ENCODE measurements at regions not wholly inside any gene's neighbourhood (a gene's known extent, or its start where the extent isn't known, plus 50 kb on each side); places are given as distances from the start of the nearest gene placed in this dataset.
"Not testable (repeated sequence)": the region's sequence is repeated elsewhere in the genome, so short reads cannot be mapped to it uniquely, and the experiment has no call there.

GRCh38 chr3:182651461-182651860 lies 141.8 kb upstream of the ATP11B start:
- FAIRE-seq (no peak), DNase-seq (ENCODE audit: low read depth, low spot score) (no peak)
- Histone ChIP-seq H2AFZ (ENCODE audit: low read depth, low read length) (no peak overlapping the region), H4K20me1 (replicated peaks; ENCODE audit: control insufficient read depth, extremely low read depth, insufficient read depth, low read length) (no peaks in the 10 kb centered on the region), H3K9me1 (replicated peaks; ENCODE audit: control insufficient read depth, extremely low read depth, insufficient read depth, low read length) (no peaks in the 10 kb centered on the region), H3K27me3 (ENCODE audit: control insufficient read depth in 2 of 2, insufficient read depth in 2 of 2, low read length in 2 of 2) (no peaks in the 10 kb centered on the region), H3K4me1 (ENCODE audit: control insufficient read depth, extremely low read depth, insufficient read depth, low read length) (no peaks in the 10 kb centered on the region), H3K27ac (ENCODE audit: insufficient read depth, low read depth, low read length) (no peak overlapping the region), H3K4me2 (ENCODE audit: insufficient read depth, low read length) (no peak overlapping the region), H3K9ac (replicated peaks; ENCODE audit: extremely low read depth, insufficient read depth, low read length) (no peak overlapping the region), H3K79me2 (ENCODE audit: control insufficient read depth, insufficient read depth, low read length) (no peaks in the 10 kb centered on the region), H3K36me3 (ENCODE audit: control insufficient read depth in 2 of 2, extremely low read depth in 1 of 2, insufficient read depth in 2 of 2, low read length in 2 of 2) (no peaks in the 10 kb centered on the region), H3K9me3 (replicated peaks; ENCODE audit: control insufficient read depth, insufficient read depth, low read length) (no peaks in the 10 kb centered on the region), H3K4me3 (replicated peaks in 1 of 3; ENCODE audit: insufficient read depth in 1 of 3, low read depth in 1 of 3, low read length in 3 of 3) (no peak overlapping the region)
- dilution Hi-C loops (cut with MboI; ENCODE audit: extremely low pct_ligation_motif_present, low sequenced_read_pairs) (no loop called here), intact Hi-C loops (cut with micrococcal nuclease) (no loop called here)
- POLR2A ChIA-PET = no interaction called here
- no peak for TF ChIP-seq POLR2A (IDR thresholded peaks at IDR 0.05; ENCODE audit: low read depth, low read length)
- no peak for TF ChIP-seq JUN (IDR thresholded peaks at IDR 0.05; ENCODE audit: borderline replicate concordance, insufficient read depth, insufficient read length, low read depth)
- TF ChIP-seq MAX (IDR thresholded peaks at IDR 0.05; ENCODE audit: insufficient read depth, insufficient read length) = no peak
- no peak for TF ChIP-seq FOS (IDR thresholded peaks at IDR 0.05; ENCODE audit: borderline replicate concordance, insufficient read depth, low read length)
- no peak for TF ChIP-seq CTCF (IDR thresholded peaks at IDR 0.05; ENCODE audit: extremely low read depth in 1 of 2, insufficient read depth in 1 of 2, low read depth in 1 of 2, low read length in 2 of 2)
- no peak for TF ChIP-seq POLR2AphosphoS5 (IDR thresholded peaks at IDR 0.05; ENCODE audit: insufficient read depth, low read depth, low read length)
- no peak for TF ChIP-seq MYC (IDR thresholded peaks at IDR 0.05; ENCODE audit: low read depth, low read length)
- TF ChIP-seq GATA2 (IDR thresholded peaks at IDR 0.05; ENCODE audit: insufficient read depth, insufficient read length, low read depth, low read length) = no peak
- TF ChIP-seq EZH2 (IDR thresholded peaks at IDR 0.05; ENCODE audit: borderline replicate concordance, low read depth, low read length, severe bottlenecking) = no peak
- CTCF ChIA-PET = interaction anchor here (1.6 kb wide), 1 partner anchor 32 kb away, joined by 5 read pairs; no protein-coding TSS in a partner anchor
- BruUV-seq (replicated peaks) = no TSS peak

GRCh38 chr3:182653065-182653464 lies 140.2 kb upstream of the ATP11B start:
- FAIRE-seq; intact Hi-C loops (cut with micrococcal nuclease); CTCF ChIA-PET; H3K9me3 ChIP-seq (replicated peaks; ENCODE audit: control insufficient read depth, insufficient read depth, low read length); H3K4me1 ChIP-seq (ENCODE audit: control insufficient read depth, extremely low read depth, insufficient read depth, low read length); DNase-seq (ENCODE audit: low read depth, low spot score); H3K79me2 ChIP-seq (ENCODE audit: control insufficient read depth, insufficient read depth, low read length); H3K9me1 ChIP-seq (replicated peaks; ENCODE audit: control insufficient read depth, extremely low read depth, insufficient read depth, low read length); H3K27me3 ChIP-seq (ENCODE audit: control insufficient read depth in 2 of 2, insufficient read depth in 2 of 2, low read length in 2 of 2); BruUV-seq (replicated peaks); H3K27ac ChIP-seq (ENCODE audit: insufficient read depth, low read depth, low read length); POLR2A ChIA-PET; H3K9ac ChIP-seq (replicated peaks; ENCODE audit: extremely low read depth, insufficient read depth, low read length); H4K20me1 ChIP-seq (replicated peaks; ENCODE audit: control insufficient read depth, extremely low read depth, insufficient read depth, low read length); H3K36me3 ChIP-seq (ENCODE audit: control insufficient read depth in 2 of 2, extremely low read depth in 1 of 2, insufficient read depth in 2 of 2, low read length in 2 of 2); H3K4me3 ChIP-seq (replicated peaks in 1 of 3; ENCODE audit: insufficient read depth in 1 of 3, low read depth in 1 of 3, low read length in 3 of 3); H2AFZ ChIP-seq (ENCODE audit: low read depth, low read length); H3K4me2 ChIP-seq (ENCODE audit: insufficient read depth, low read length); dilution Hi-C loops (cut with MboI; ENCODE audit: extremely low pct_ligation_motif_present, low sequenced_read_pairs): not testable (repeated sequence)
